ENCODE measurements at regions not wholly inside any gene's neighbourhood (a gene's known extent, or its start where the extent isn't known, plus 50 kb on each side); places are given as distances from the start of the nearest gene placed in this dataset.

- Histone ChIP-seq H3K4ac (ENCODE audit: low read depth, low read length) (no peak overlapping the region), H2AK5ac (ENCODE audit: low read length) (no peak overlapping the region), H3K23ac (ENCODE audit: low read length) (no peak overlapping the region), H3K79me1 (ENCODE audit: low read length) (no peaks in the 10 kb centered on the region), H2BK120ac (ENCODE audit: low read depth, low read length) (no peak overlapping the region), H4K5ac (ENCODE audit: low read length) (no peak overlapping the region), H3K4me1 (ENCODE audit: control insufficient read depth, low read depth, low read length) (no peaks in the 10 kb centered on the region), H2BK5ac (ENCODE audit: low read length) (no peak overlapping the region), H4K8ac (ENCODE audit: low read depth, low read length) (no peak overlapping the region), H3K79me2 (ENCODE audit: control insufficient read depth, insufficient read depth, low read length) (no peaks in the 10 kb centered on the region), H3K18ac (ENCODE audit: low read length) (no peak overlapping the region), H3K36me3 (ENCODE audit: control insufficient read depth, insufficient read depth, low read length) (no peaks in the 10 kb centered on the region), H3K56ac (ENCODE audit: low read length) (no peak overlapping the region), H3K4me2 (ENCODE audit: low read length) (no peak overlapping the region), H3K4me3 (ENCODE audit: low read length) (no peak overlapping the region), H3K27me3 (ENCODE audit: insufficient read depth, low read length, poor library complexity) (no peaks in the 10 kb centered on the region), H3K27ac (ENCODE audit: low read depth, low read length) (no peak overlapping the region), H3K9ac (ENCODE audit: low read length) (no peak overlapping the region), H2BK15ac (replicated peaks; ENCODE audit: low read depth) (no peak overlapping the region)
- WGBS (ENCODE audit: extremely low coverage, insufficient coverage, low lambda C conversion rate), result no CpG with 5 or more reads among the region's 5 CpGs
- no peak for DNase-seq
These were observed 215.8 kb upstream of the PPP3CA start for GRCh38 chr4:101563126-101563525.

- WGBS (ENCODE audit: extremely low coverage, insufficient coverage, low lambda C conversion rate), result no CpG with 5 or more reads among the region's 4 CpGs
- Histone ChIP-seq H3K79me1 (ENCODE audit: low read length) (no peaks in the 10 kb centered on the region), H3K36me3 (ENCODE audit: control insufficient read depth, insufficient read depth, low read length) (no peaks in the 10 kb centered on the region), H3K27ac (ENCODE audit: low read depth, low read length) (no peak overlapping the region), H2AK5ac (ENCODE audit: low read length) (no peak overlapping the region), H3K18ac (ENCODE audit: low read length) (no peak overlapping the region), H3K56ac (ENCODE audit: low read length) (no peak overlapping the region), H2BK120ac (ENCODE audit: low read depth, low read length) (no peak overlapping the region), H3K27me3 (ENCODE audit: insufficient read depth, low read length, poor library complexity) (no peaks in the 10 kb centered on the region), H3K4me1 (ENCODE audit: control insufficient read depth, low read depth, low read length) (no peaks in the 10 kb centered on the region), H3K79me2 (ENCODE audit: control insufficient read depth, insufficient read depth, low read length) (no peaks in the 10 kb centered on the region), H3K23ac (ENCODE audit: low read length) (no peak overlapping the region), H4K8ac (ENCODE audit: low read depth, low read length) (no peak overlapping the region), H4K5ac (ENCODE audit: low read length) (no peak overlapping the region), H2BK5ac (ENCODE audit: low read length) (no peak overlapping the region), H3K9ac (ENCODE audit: low read length) (no peak overlapping the region), H3K4me2 (ENCODE audit: low read length) (no peak overlapping the region), H2BK15ac (replicated peaks; ENCODE audit: low read depth) (no peak overlapping the region), H3K4ac (ENCODE audit: low read depth, low read length) (no peak overlapping the region), H3K4me3 (ENCODE audit: low read length) (no peak overlapping the region)
- no peak for DNase-seq
These were observed 209.5 kb upstream of the PPP3CA start for GRCh38 chr4:101556842-101557241.

- no peak overlapping the region for H3K27ac ChIP-seq (ENCODE audit: low read depth, low read length)
- no peak overlapping the region for H4K8ac ChIP-seq (ENCODE audit: low read depth, low read length)
- no peak overlapping the region for H2BK120ac ChIP-seq (ENCODE audit: low read depth, low read length)
- H3K56ac ChIP-seq (ENCODE audit: low read length), result no peak overlapping the region
- H3K4me2 ChIP-seq (ENCODE audit: low read length), result no peak overlapping the region
- H3K4ac ChIP-seq (ENCODE audit: low read depth, low read length), result no peak overlapping the region
- H3K23ac ChIP-seq (ENCODE audit: low read length), result no peak overlapping the region
- no peak overlapping the region for H2BK15ac ChIP-seq (replicated peaks; ENCODE audit: low read depth)
- H3K4me3 ChIP-seq (ENCODE audit: low read length), result no peak overlapping the region
- no peaks in the 10 kb centered on the region for H3K79me2 ChIP-seq (ENCODE audit: control insufficient read depth, insufficient read depth, low read length)
- no peaks in the 10 kb centered on the region for H3K79me1 ChIP-seq (ENCODE audit: low read length)
- H3K36me3 ChIP-seq (ENCODE audit: control insufficient read depth, insufficient read depth, low read length), result no peaks in the 10 kb centered on the region
- no peak overlapping the region for H2BK5ac ChIP-seq (ENCODE audit: low read length)
- H3K9ac ChIP-seq (ENCODE audit: low read length), result no peak overlapping the region
- no peak overlapping the region for H2AK5ac ChIP-seq (ENCODE audit: low read length)
- DNase-seq, result no peak
- no peak overlapping the region for H3K18ac ChIP-seq (ENCODE audit: low read length)
- WGBS (ENCODE audit: extremely low coverage, insufficient coverage, low lambda C conversion rate), result no CpG with 5 or more reads among the region's 4 CpGs
- no peaks in the 10 kb centered on the region for H3K27me3 ChIP-seq (ENCODE audit: insufficient read depth, low read length, poor library complexity)
- no peaks in the 10 kb centered on the region for H3K4me1 ChIP-seq (ENCODE audit: control insufficient read depth, low read depth, low read length)
- no peak overlapping the region for H4K5ac ChIP-seq (ENCODE audit: low read length)
These were observed 208.1 kb upstream of the PPP3CA start for GRCh38 chr4:101555341-101555880.

DNA sequence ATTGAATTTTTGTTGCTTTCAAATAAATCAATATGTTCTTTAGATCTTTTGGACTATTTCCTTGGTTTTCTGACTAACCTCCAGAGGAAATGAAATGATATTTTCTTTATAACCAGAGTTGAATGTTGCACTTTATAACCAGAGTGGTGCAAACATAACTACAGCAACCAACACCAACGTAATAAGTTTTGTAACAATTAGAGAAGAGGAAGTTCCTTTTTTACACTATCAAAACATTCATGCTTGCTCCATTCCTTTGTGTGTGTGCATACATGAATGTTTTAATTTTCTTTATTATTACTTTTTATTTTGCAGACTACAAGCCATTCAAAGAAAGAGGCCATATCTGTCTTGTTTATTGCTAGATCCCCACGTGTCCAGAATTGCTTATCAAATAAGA, 193.0 kb upstream of the PPP3CA start:
- Histone ChIP-seq H2BK5ac (ENCODE audit: low read length) (no peak overlapping the region), H3K27ac (ENCODE audit: low read depth, low read length) (no peak overlapping the region), H3K4me3 (ENCODE audit: low read length) (no peak overlapping the region), H3K4ac (ENCODE audit: low read depth, low read length) (no peak overlapping the region), H4K5ac (ENCODE audit: low read length) (no peak overlapping the region), H3K18ac (ENCODE audit: low read length) (no peak overlapping the region), H3K23ac (ENCODE audit: low read length) (no peak overlapping the region), H2BK15ac (replicated peaks; ENCODE audit: low read depth) (no peak overlapping the region), H3K27me3 (ENCODE audit: insufficient read depth, low read length, poor library complexity) (no peaks in the 10 kb centered on the region), H3K79me1 (ENCODE audit: low read length) (no peaks in the 10 kb centered on the region), H3K36me3 (ENCODE audit: control insufficient read depth, insufficient read depth, low read length) (no peaks in the 10 kb centered on the region), H3K4me2 (ENCODE audit: low read length) (no peak overlapping the region), H4K8ac (ENCODE audit: low read depth, low read length) (no peak overlapping the region), H2BK120ac (ENCODE audit: low read depth, low read length) (no peak overlapping the region), H3K9ac (ENCODE audit: low read length) (no peak overlapping the region), H2AK5ac (ENCODE audit: low read length) (no peak overlapping the region), H3K56ac (ENCODE audit: low read length) (no peak overlapping the region), H3K4me1 (ENCODE audit: control insufficient read depth, low read depth, low read length) (no peaks in the 10 kb centered on the region), H3K79me2 (ENCODE audit: control insufficient read depth, insufficient read depth, low read length) (no peaks in the 10 kb centered on the region)
- WGBS (ENCODE audit: extremely low coverage, insufficient coverage, low lambda C conversion rate), result no CpG with 5 or more reads among the region's 2 CpGs
- no peak for DNase-seq

- peak; percentile 74 for DNase-seq
- Histone ChIP-seq H3K79me2 (ENCODE audit: control insufficient read depth, insufficient read depth, low read length) (no peaks in the 10 kb centered on the region), H3K4me3 (ENCODE audit: low read length) (no peak overlapping the region), H3K23ac (ENCODE audit: low read length) (no peak overlapping the region), H3K9ac (ENCODE audit: low read length) (no peak overlapping the region), H2AK5ac (ENCODE audit: low read length) (no peak overlapping the region), H3K56ac (ENCODE audit: low read length) (no peak overlapping the region), H4K8ac (ENCODE audit: low read depth, low read length) (no peak overlapping the region), H3K36me3 (ENCODE audit: control insufficient read depth, insufficient read depth, low read length) (no peaks in the 10 kb centered on the region), H3K4me2 (ENCODE audit: low read length) (no peak overlapping the region), H4K5ac (ENCODE audit: low read length) (no peak overlapping the region), H3K4ac (ENCODE audit: low read depth, low read length) (no peak overlapping the region), H2BK120ac (ENCODE audit: low read depth, low read length) (no peak overlapping the region), H3K18ac (ENCODE audit: low read length) (no peak overlapping the region), H3K79me1 (ENCODE audit: low read length) (no peaks in the 10 kb centered on the region), H3K4me1 (ENCODE audit: control insufficient read depth, low read depth, low read length) (no peaks in the 10 kb centered on the region), H2BK5ac (ENCODE audit: low read length) (no peak overlapping the region), H3K27ac (ENCODE audit: low read depth, low read length) (no peak overlapping the region), H3K27me3 (ENCODE audit: insufficient read depth, low read length, poor library complexity) (no peaks in the 10 kb centered on the region), H2BK15ac (replicated peaks; ENCODE audit: low read depth) (no peak overlapping the region)
- WGBS (ENCODE audit: extremely low coverage, insufficient coverage, low lambda C conversion rate), result no CpG with 5 or more reads among the region's 1 CpG
These were observed 181.2 kb upstream of the PPP3CA start for GRCh38 chr4:101528526-101528925.

DNA sequence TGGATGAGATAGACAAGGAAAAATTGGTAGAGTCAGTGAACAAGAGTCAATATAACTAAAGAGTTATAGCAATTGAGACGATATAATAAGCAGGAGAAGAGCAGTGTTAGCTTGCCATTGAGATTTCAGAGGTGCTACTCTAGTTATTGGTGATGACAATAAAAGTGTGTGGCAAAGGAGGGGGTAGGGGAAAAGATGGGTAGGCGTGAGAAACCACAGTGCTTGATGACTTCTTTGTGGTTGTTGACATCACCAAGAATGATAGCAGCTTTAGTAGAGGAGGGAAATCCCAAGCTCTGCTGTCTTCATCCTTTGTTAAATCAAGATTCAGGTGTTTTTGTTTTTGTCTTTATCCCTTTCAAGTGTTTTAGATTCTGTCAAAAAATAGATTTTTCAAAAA, 179.9 kb upstream of the PPP3CA start:
- WGBS (ENCODE audit: extremely low coverage, insufficient coverage, low lambda C conversion rate), result no CpG with 5 or more reads among the region's 2 CpGs
- H3K4me3 ChIP-seq (ENCODE audit: low read length), result no peak overlapping the region

More for the DNA sequence above, 179.9 kb upstream of the PPP3CA start:
- Histone ChIP-seq H3K4me1 (ENCODE audit: control insufficient read depth, low read depth, low read length) (no peaks in the 10 kb centered on the region), H2BK120ac (ENCODE audit: low read depth, low read length) (no peak overlapping the region), H3K56ac (ENCODE audit: low read length) (no peak overlapping the region), H3K27me3 (ENCODE audit: insufficient read depth, low read length, poor library complexity) (no peaks in the 10 kb centered on the region), H3K79me2 (ENCODE audit: control insufficient read depth, insufficient read depth, low read length) (no peaks in the 10 kb centered on the region), H3K23ac (ENCODE audit: low read length) (no peak overlapping the region), H4K5ac (ENCODE audit: low read length) (no peak overlapping the region), H2BK5ac (ENCODE audit: low read length) (no peak overlapping the region), H3K9ac (ENCODE audit: low read length) (no peak overlapping the region), H2BK15ac (replicated peaks; ENCODE audit: low read depth) (no peak overlapping the region), H3K18ac (ENCODE audit: low read length) (no peak overlapping the region), H3K79me1 (ENCODE audit: low read length) (no peaks in the 10 kb centered on the region), H3K4ac (ENCODE audit: low read depth, low read length) (no peak overlapping the region), H3K4me2 (ENCODE audit: low read length) (no peak overlapping the region), H3K36me3 (ENCODE audit: control insufficient read depth, insufficient read depth, low read length) (no peaks in the 10 kb centered on the region), H4K8ac (ENCODE audit: low read depth, low read length) (no peak overlapping the region), H2AK5ac (ENCODE audit: low read length) (no peak overlapping the region), H3K27ac (ENCODE audit: low read depth, low read length) (no peak overlapping the region)
- DNase-seq, result no peak
